ENCODE measurements at regions not wholly inside any gene's neighbourhood (a gene's known extent, or its start where the extent isn't known, plus 50 kb on each side); places are given as distances from the start of the nearest gene placed in this dataset.
"Not testable (repeated sequence)": the region's sequence is repeated elsewhere in the genome, so short reads cannot be mapped to it uniquely, and the experiment has no call there.

- no peak overlapping the region for H4K5ac ChIP-seq (ENCODE audit: low read length)
These were observed 579.1 kb downstream of the SLCO4C1 start for GRCh38 chr5:101716941-101717340.

GRCh38 chr5:101715790-101716189, 580.3 kb downstream of the SLCO4C1 start:
- not testable (repeated sequence) for H3K4me2 ChIP-seq (ENCODE audit: low read length); H2BK5ac ChIP-seq (ENCODE audit: low read length); DNase-seq; H3K18ac ChIP-seq (ENCODE audit: low read length); H2AK5ac ChIP-seq (ENCODE audit: low read length); H3K79me2 ChIP-seq (ENCODE audit: control insufficient read depth, insufficient read depth, low read length); H3K56ac ChIP-seq (ENCODE audit: low read length); H3K23ac ChIP-seq (ENCODE audit: low read length); H3K9ac ChIP-seq (ENCODE audit: low read length); H2BK15ac ChIP-seq (replicated peaks; ENCODE audit: low read depth); H3K4me3 ChIP-seq (ENCODE audit: low read length); H3K36me3 ChIP-seq (ENCODE audit: control insufficient read depth, insufficient read depth, low read length); H2BK120ac ChIP-seq (ENCODE audit: low read depth, low read length); H3K27ac ChIP-seq (ENCODE audit: low read depth, low read length); H3K27me3 ChIP-seq (ENCODE audit: insufficient read depth, low read length, poor library complexity); H3K4me1 ChIP-seq (ENCODE audit: control insufficient read depth, low read depth, low read length); H4K5ac ChIP-seq (ENCODE audit: low read length); H3K4ac ChIP-seq (ENCODE audit: low read depth, low read length); H3K79me1 ChIP-seq (ENCODE audit: low read length); H4K8ac ChIP-seq (ENCODE audit: low read depth, low read length)
- no CpG with 5 or more reads among the region's 5 CpGs for WGBS (ENCODE audit: extremely low coverage, insufficient coverage, low lambda C conversion rate)

More at GRCh38 chr5:101716941-101717340, 579.1 kb downstream of the SLCO4C1 start:
- no peak overlapping the region for H3K27ac ChIP-seq (ENCODE audit: low read depth, low read length)
- H2BK120ac ChIP-seq (ENCODE audit: low read depth, low read length) = no peak overlapping the region
- no peak overlapping the region for H3K56ac ChIP-seq (ENCODE audit: low read length)
- no peak overlapping the region for H3K18ac ChIP-seq (ENCODE audit: low read length)
- no peak overlapping the region for H3K23ac ChIP-seq (ENCODE audit: low read length)
- no peak overlapping the region for H4K8ac ChIP-seq (ENCODE audit: low read depth, low read length)
- no CpG with 5 or more reads among the region's 1 CpG for WGBS (ENCODE audit: extremely low coverage, insufficient coverage, low lambda C conversion rate)
- no peak overlapping the region for H3K9ac ChIP-seq (ENCODE audit: low read length)
- H2AK5ac ChIP-seq (ENCODE audit: low read length) = no peak overlapping the region
- H3K4me1 ChIP-seq (ENCODE audit: control insufficient read depth, low read depth, low read length) = no peaks in the 10 kb centered on the region
- no peak overlapping the region for H3K4me3 ChIP-seq (ENCODE audit: low read length)
- no peak overlapping the region for H2BK5ac ChIP-seq (ENCODE audit: low read length)
- no peaks in the 10 kb centered on the region for H3K36me3 ChIP-seq (ENCODE audit: control insufficient read depth, insufficient read depth, low read length)
- no peaks in the 10 kb centered on the region for H3K79me2 ChIP-seq (ENCODE audit: control insufficient read depth, insufficient read depth, low read length)
- H3K79me1 ChIP-seq (ENCODE audit: low read length) = no peaks in the 10 kb centered on the region
- no peak overlapping the region for H3K4ac ChIP-seq (ENCODE audit: low read depth, low read length)
- no peaks in the 10 kb centered on the region for H3K27me3 ChIP-seq (ENCODE audit: insufficient read depth, low read length, poor library complexity)
- H3K4me2 ChIP-seq (ENCODE audit: low read length) = no peak overlapping the region
- no peak for DNase-seq
- no peak overlapping the region for H2BK15ac ChIP-seq (replicated peaks; ENCODE audit: low read depth)

- Histone ChIP-seq H2BK5ac (ENCODE audit: low read length) (no peak overlapping the region), H3K4ac (ENCODE audit: low read depth, low read length) (no peak overlapping the region), H3K23ac (ENCODE audit: low read length) (no peak overlapping the region), H4K5ac (ENCODE audit: low read length) (no peak overlapping the region), H3K4me1 (ENCODE audit: control insufficient read depth, low read depth, low read length) (no peaks in the 10 kb centered on the region), H3K18ac (ENCODE audit: low read length) (no peak overlapping the region), H3K9ac (ENCODE audit: low read length) (no peak overlapping the region), H3K79me2 (ENCODE audit: control insufficient read depth, insufficient read depth, low read length) (no peaks in the 10 kb centered on the region), H3K36me3 (ENCODE audit: control insufficient read depth, insufficient read depth, low read length) (no peaks in the 10 kb centered on the region), H3K79me1 (ENCODE audit: low read length) (no peaks in the 10 kb centered on the region), H2BK15ac (replicated peaks; ENCODE audit: low read depth) (no peak overlapping the region), H4K8ac (ENCODE audit: low read depth, low read length) (no peak overlapping the region), H3K4me2 (ENCODE audit: low read length) (no peak overlapping the region), H3K56ac (ENCODE audit: low read length) (no peak overlapping the region), H2BK120ac (ENCODE audit: low read depth, low read length) (no peak overlapping the region), H3K27me3 (ENCODE audit: insufficient read depth, low read length, poor library complexity) (no peaks in the 10 kb centered on the region), H2AK5ac (ENCODE audit: low read length) (no peak overlapping the region), H3K4me3 (ENCODE audit: low read length) (no peak overlapping the region), H3K27ac (ENCODE audit: low read depth, low read length) (no peak overlapping the region)
- peak; percentile 47 for DNase-seq
These were observed 606.8 kb downstream of the SLCO4C1 start for GRCh38 chr5:101689306-101689705.

GRCh38 chr5:101688156-101688555, 607.9 kb downstream of the SLCO4C1 start:
- Histone ChIP-seq H3K27ac (ENCODE audit: low read depth, low read length) (no peak overlapping the region), H3K79me2 (ENCODE audit: control insufficient read depth, insufficient read depth, low read length) (no peaks in the 10 kb centered on the region), H3K4me1 (ENCODE audit: control insufficient read depth, low read depth, low read length) (no peaks in the 10 kb centered on the region), H2BK120ac (ENCODE audit: low read depth, low read length) (no peak overlapping the region), H3K27me3 (ENCODE audit: insufficient read depth, low read length, poor library complexity) (no peaks in the 10 kb centered on the region), H3K4me3 (ENCODE audit: low read length) (no peak overlapping the region), H3K56ac (ENCODE audit: low read length) (no peak overlapping the region), H3K36me3 (ENCODE audit: control insufficient read depth, insufficient read depth, low read length) (no peaks in the 10 kb centered on the region), H4K5ac (ENCODE audit: low read length) (no peak overlapping the region), H2BK5ac (ENCODE audit: low read length) (no peak overlapping the region), H3K23ac (ENCODE audit: low read length) (no peak overlapping the region), H3K9ac (ENCODE audit: low read length) (no peak overlapping the region), H3K4me2 (ENCODE audit: low read length) (no peak overlapping the region), H2AK5ac (ENCODE audit: low read length) (no peak overlapping the region), H3K4ac (ENCODE audit: low read depth, low read length) (no peak overlapping the region), H3K18ac (ENCODE audit: low read length) (no peak overlapping the region), H4K8ac (ENCODE audit: low read depth, low read length) (no peak overlapping the region), H2BK15ac (replicated peaks; ENCODE audit: low read depth) (no peak overlapping the region), H3K79me1 (ENCODE audit: low read length) (no peaks in the 10 kb centered on the region)
- DNase-seq = no peak

- H3K27ac ChIP-seq (ENCODE audit: low read depth, low read length) = no peak overlapping the region
- DNase-seq = no peak
- no peak overlapping the region for H2AK5ac ChIP-seq (ENCODE audit: low read length)
- H2BK120ac ChIP-seq (ENCODE audit: low read depth, low read length) = no peak overlapping the region
- H3K23ac ChIP-seq (ENCODE audit: low read length) = no peak overlapping the region
- no peak overlapping the region for H3K4me3 ChIP-seq (ENCODE audit: low read length)
- H4K8ac ChIP-seq (ENCODE audit: low read depth, low read length) = no peak overlapping the region
- no peak overlapping the region for H3K56ac ChIP-seq (ENCODE audit: low read length)
- no peak overlapping the region for H4K5ac ChIP-seq (ENCODE audit: low read length)
- H3K4ac ChIP-seq (ENCODE audit: low read depth, low read length) = no peak overlapping the region
- H3K79me1 ChIP-seq (ENCODE audit: low read length) = no peaks in the 10 kb centered on the region
- no peaks in the 10 kb centered on the region for H3K27me3 ChIP-seq (ENCODE audit: insufficient read depth, low read length, poor library complexity)
- no peak overlapping the region for H2BK5ac ChIP-seq (ENCODE audit: low read length)
- H3K79me2 ChIP-seq (ENCODE audit: control insufficient read depth, insufficient read depth, low read length) = no peaks in the 10 kb centered on the region
- no peak overlapping the region for H3K4me2 ChIP-seq (ENCODE audit: low read length)
- no peaks in the 10 kb centered on the region for H3K36me3 ChIP-seq (ENCODE audit: control insufficient read depth, insufficient read depth, low read length)
- H3K18ac ChIP-seq (ENCODE audit: low read length) = no peak overlapping the region
- H3K4me1 ChIP-seq (ENCODE audit: control insufficient read depth, low read depth, low read length) = no peaks in the 10 kb centered on the region
- H3K9ac ChIP-seq (ENCODE audit: low read length) = no peak overlapping the region
- no peak overlapping the region for H2BK15ac ChIP-seq (replicated peaks; ENCODE audit: low read depth)
These were observed 608.6 kb downstream of the SLCO4C1 start for GRCh38 chr5:101687349-101687985.

GRCh38 chr5:101686536-101687157, 609.4 kb downstream of the SLCO4C1 start:
- no peaks in the 10 kb centered on the region for H3K36me3 ChIP-seq (ENCODE audit: control insufficient read depth, insufficient read depth, low read length)
- H2BK120ac ChIP-seq (ENCODE audit: low read depth, low read length) = no peak overlapping the region
- no peaks in the 10 kb centered on the region for H3K79me1 ChIP-seq (ENCODE audit: low read length)
- peak; percentile 70 for DNase-seq
- H2BK15ac ChIP-seq (replicated peaks; ENCODE audit: low read depth) = no peak overlapping the region
- no peak overlapping the region for H3K4ac ChIP-seq (ENCODE audit: low read depth, low read length)
- no peak overlapping the region for H3K56ac ChIP-seq (ENCODE audit: low read length)
- no peak overlapping the region for H4K8ac ChIP-seq (ENCODE audit: low read depth, low read length)
- no peak overlapping the region for H3K27ac ChIP-seq (ENCODE audit: low read depth, low read length)
- H3K27me3 ChIP-seq (ENCODE audit: insufficient read depth, low read length, poor library complexity) = no peaks in the 10 kb centered on the region
- H3K4me3 ChIP-seq (ENCODE audit: low read length) = no peak overlapping the region
- H3K79me2 ChIP-seq (ENCODE audit: control insufficient read depth, insufficient read depth, low read length) = no peaks in the 10 kb centered on the region
- no CpG with 5 or more reads among the region's 3 CpGs for WGBS (ENCODE audit: extremely low coverage, insufficient coverage, low lambda C conversion rate)
- H4K5ac ChIP-seq (ENCODE audit: low read length) = no peak overlapping the region
- no peak overlapping the region for H2BK5ac ChIP-seq (ENCODE audit: low read length)
- no peak overlapping the region for H3K9ac ChIP-seq (ENCODE audit: low read length)
- no peak overlapping the region for H3K18ac ChIP-seq (ENCODE audit: low read length)
- H3K23ac ChIP-seq (ENCODE audit: low read length) = no peak overlapping the region
- no peak overlapping the region for H3K4me2 ChIP-seq (ENCODE audit: low read length)
- no peak overlapping the region for H2AK5ac ChIP-seq (ENCODE audit: low read length)
- H3K4me1 ChIP-seq (ENCODE audit: control insufficient read depth, low read depth, low read length) = no peaks in the 10 kb centered on the region

All from mesendoderm (in vitro differentiated cells).